ENCODE measurements at regions not wholly inside any gene's neighbourhood (a gene's known extent, or its start where the extent isn't known, plus 50 kb on each side); places are given as distances from the start of the nearest gene placed in this dataset.
A peak's percentile ranks its signal among the peaks of the same experiment; 100 is the strongest.

- in situ Hi-C loops (cut with HindIII; ENCODE audit: low sequenced_read_pairs) = no loop called here
- H3K4me3 ChIP-seq (ENCODE audit: low read depth, low read length) = no peak overlapping the region
- no peak for TF ChIP-seq CTCF (IDR thresholded peaks at IDR 0.05; ENCODE audit: low read depth, low read length)
- DNase-seq (ENCODE audit: low read depth, low spot score) = no peak
Observed at GRCh38 chr2:64205415-64205814, 61.2 kb upstream of the PELI1 start.

- in situ Hi-C loops (cut with HindIII; ENCODE audit: low sequenced_read_pairs) = no loop called here
- H3K4me3 ChIP-seq (ENCODE audit: low read depth, low read length) = no peak overlapping the region
- DNase-seq (ENCODE audit: low read depth, low spot score) = no peak
- TF ChIP-seq CTCF (IDR thresholded peaks at IDR 0.05; ENCODE audit: low read depth, low read length) = no peak
Observed at GRCh38 chr2:64207573-64207972, 63.4 kb upstream of the PELI1 start.

- DNase-seq (ENCODE audit: low read depth, low spot score) = no peak
- H3K4me3 ChIP-seq (ENCODE audit: low read depth, low read length) = no peak overlapping the region
- no peak for TF ChIP-seq CTCF (IDR thresholded peaks at IDR 0.05; ENCODE audit: low read depth, low read length)
- in situ Hi-C loops (cut with HindIII; ENCODE audit: low sequenced_read_pairs) = no loop called here
Observed at GRCh38 chr2:64210816-64211215, 66.6 kb upstream of the PELI1 start.

GRCh38 chr2:64211276-64211921 is 67.2 kb upstream of the PELI1 start:
- H3K4me3 ChIP-seq (ENCODE audit: low read depth, low read length) = no peak overlapping the region
- in situ Hi-C loops (cut with HindIII; ENCODE audit: low sequenced_read_pairs) = no loop called here
- DNase-seq (ENCODE audit: low read depth, low spot score) = no peak
- no peak for TF ChIP-seq CTCF (IDR thresholded peaks at IDR 0.05; ENCODE audit: low read depth, low read length)

GRCh38 chr2:64212346-64212745 is 68.1 kb upstream of the PELI1 start:
- H3K4me3 ChIP-seq (ENCODE audit: low read depth, low read length) = no peak overlapping the region
- DNase-seq (ENCODE audit: low read depth, low spot score) = peak; percentile 84
- in situ Hi-C loops (cut with HindIII; ENCODE audit: low sequenced_read_pairs) = no loop called here
- no peak for TF ChIP-seq CTCF (IDR thresholded peaks at IDR 0.05; ENCODE audit: low read depth, low read length)

GRCh38 chr2:64212801-64213321 is 68.6 kb upstream of the PELI1 start:
- TF ChIP-seq CTCF (IDR thresholded peaks at IDR 0.05; ENCODE audit: low read depth, low read length) = no peak
- in situ Hi-C loops (cut with HindIII; ENCODE audit: low sequenced_read_pairs) = no loop called here
- DNase-seq (ENCODE audit: low read depth, low spot score) = peak; percentile 91
- no peak overlapping the region for H3K4me3 ChIP-seq (ENCODE audit: low read depth, low read length)
